GM10248 (cell line): ENCODE measurements at regions not wholly inside any gene's neighbourhood (a gene's known extent, or its start where the extent isn't known, plus 50 kb on each side); places are given as distances from the start of the nearest gene placed in this dataset.

Experiments used
- CTCF ChIA-PET: fragments of 300-600 bp; sonication (Branson Sonifier 250); formaldehyde crosslinking; extraction: SDS; loops from one replicate; lab custom pipeline; 2021; ENCODE audit warnings: antibody characterized with exemption; lab: Yijun Ruan, JAX
- POLR2A ChIA-PET: fragments of 350-650 bp; sonication (Branson Sonifier 250); formaldehyde crosslinking; extraction: SDS; loops from one replicate; lab custom pipeline; 2020; ENCODE audit warnings: antibody characterized with exemption; lab: Yijun Ruan, JAX
- DNase-seq: peaks from one replicate; pipeline ENCODE4 v3.0.0; 2012; ENCODE audit errors: extremely low spot score
- CTCF ChIP-seq: IDR thresholded peaks from 2 replicates; pipeline ENCODE4 v1.5.1; 2012; ENCODE audit warnings: mild to moderate bottlenecking, low read depth; ENCODE audit errors: extremely low read depth, missing control alignments, control extremely low read depth

- ChIA-PET POLR2A (no interaction called here), CTCF (no interaction called here)
- no peak for DNase-seq
- no peak for TF ChIP-seq CTCF
These were observed 172.1 kb upstream of the DMRTA1 start for GRCh38 chr9:22274477-22274876.

GRCh38 chr9:22278426-22278825 is 168.2 kb upstream of the DMRTA1 start:
- no peak for DNase-seq
- no peak for TF ChIP-seq CTCF
- POLR2A ChIA-PET = no interaction called here
- CTCF ChIA-PET = no interaction called here

GRCh38 chr9:22279636-22280035 is 167.0 kb upstream of the DMRTA1 start:
- CTCF ChIA-PET = no interaction called here
- POLR2A ChIA-PET = no interaction called here
- no peak for TF ChIP-seq CTCF
- DNase-seq = no peak

- no peak for DNase-seq
- ChIA-PET POLR2A (no interaction called here), CTCF (no interaction called here)
- no peak for TF ChIP-seq CTCF
These were observed 161.6 kb upstream of the DMRTA1 start for GRCh38 chr9:22285066-22285465.

GRCh38 chr9:22286661-22287060 is 160.0 kb upstream of the DMRTA1 start:
- ChIA-PET POLR2A (no interaction called here), CTCF (no interaction called here)
- no peak for DNase-seq

GRCh38 chr9:22288661-22289060 is 158.0 kb upstream of the DMRTA1 start:
- no peak for DNase-seq
- CTCF ChIA-PET = no interaction called here
- TF ChIP-seq CTCF = no peak
- POLR2A ChIA-PET = no interaction called here

More at GRCh38 chr9:22286661-22287060, 160.0 kb upstream of the DMRTA1 start:
- no peak for TF ChIP-seq CTCF

- peak; percentile 34 for TF ChIP-seq CTCF
- POLR2A ChIA-PET = interaction anchor here (0.7 kb wide), 1 partner anchor 25 kb away, joined by 3 read pairs; no protein-coding TSS in a partner anchor
- no peak for DNase-seq
- CTCF ChIA-PET = interaction anchor here (0.7 to 2.0 kb wide), 3 partner anchors 19 to 147 kb away, joined by 3 to 14 read pairs (median 3); no protein-coding TSS in a partner anchor
These were observed 139.5 kb upstream of the DMRTA1 start for GRCh38 chr9:22307013-22307711.
